ENCODE measurements at regions not wholly inside any gene's neighbourhood (a gene's known extent, or its start where the extent isn't known, plus 50 kb on each side); places are given as distances from the start of the nearest gene placed in this dataset.
"Not testable (repeated sequence)": the region's sequence is repeated elsewhere in the genome, so short reads cannot be mapped to it uniquely, and the experiment has no call there.

- H3K4me3 ChIP-seq; H2AFZ ChIP-seq; H3K79me2 ChIP-seq (ENCODE audit: low read depth); H3K36me3 ChIP-seq (ENCODE audit: low read depth); POLR2A ChIA-PET (ENCODE audit: unreplicated experiment); CTCF ChIA-PET; H3K4me1 ChIP-seq (replicated peaks; ENCODE audit: insufficient read depth); H3F3A ChIP-seq (ENCODE audit: insufficient read depth, low read depth); H3K9me2 ChIP-seq (ENCODE audit: insufficient read depth); H3K9me3 ChIP-seq (ENCODE audit: insufficient read depth, low read depth); H3K27me3 ChIP-seq (ENCODE audit: insufficient read depth, low read depth); H4K20me1 ChIP-seq (ENCODE audit: insufficient read depth); BruUV-seq (replicated peaks); H3K4me2 ChIP-seq; H3K27ac ChIP-seq; intact Hi-C loops (cut with micrococcal nuclease; ENCODE audit: unreplicated experiment); DNase-seq: not testable (repeated sequence)
These were observed 53.4 kb upstream of the PARP8 start for GRCh38 chr5:50613057-50613456.

All from PC-9 (cell line).